WTC11 (cell line): ENCODE measurements at regions not wholly inside any gene's neighbourhood (a gene's known extent, or its start where the extent isn't known, plus 50 kb on each side); places are given as distances from the start of the nearest gene placed in this dataset.

Source experiments
- ATAC-seq: fragments of 200-7000 bp; cut with Tn5 transposase; 2 replicates; pipeline ENCODE4 v1.10.0; 2021; ENCODE audit warnings: mild to moderate bottlenecking, moderate library complexity
- CTCF ChIA-PET: fragments of 300-600 bp; sonication (Branson Sonifier 250); formaldehyde crosslinking; loops from one replicate; lab custom pipeline; 2021; ENCODE audit warnings: antibody characterized with exemption; lab: Charles Lee
- POLR2A ChIA-PET: fragments of 350-600 bp; sonication (Branson Sonifier 250); formaldehyde crosslinking; loops from one replicate; lab custom pipeline; 2021; ENCODE audit warnings: antibody characterized with exemption; lab: Charles Lee
- DNase-seq: peaks from one replicate; pipeline ENCODE4 v3.0.0; 2021; ENCODE audit warnings: low spot score
- H3K27ac Mint-ChIP-seq: 2 replicates; pipeline ENCODE4 v1.8.0; 2021; ENCODE audit warnings: mixed read lengths
- H3K27me3 Mint-ChIP-seq: 2 replicates; pipeline ENCODE4 v1.8.0; 2021; ENCODE audit warnings: low read depth, mild to moderate bottlenecking, moderate library complexity, mixed read lengths
- H3K36me3 Mint-ChIP-seq: 2 replicates; pipeline ENCODE4 v1.8.0; 2021; ENCODE audit warnings: mixed read lengths
- H3K4me1 Mint-ChIP-seq: 2 replicates; pipeline ENCODE4 v1.8.0; 2022; ENCODE audit warnings: mixed read lengths
- H3K4me3 Mint-ChIP-seq: 2 replicates; pipeline ENCODE4 v1.8.0; 2021; ENCODE audit warnings: mild to moderate bottlenecking, moderate library complexity, mixed read lengths
- H3K9me3 Mint-ChIP-seq: 2 replicates; pipeline ENCODE4 v1.8.0; 2021; ENCODE audit warnings: mixed read lengths
- ARID4B ChIP-seq: sonication (generic); formaldehyde crosslinking; IDR thresholded peaks from 2 replicates; pipeline ENCODE4 v1.8.0; 2023; ENCODE audit warnings: missing genetic modification reagents, mild to moderate bottlenecking, borderline replicate concordance
- ATF1 ChIP-seq: sonication (generic); formaldehyde crosslinking; IDR thresholded peaks from 2 replicates; pipeline ENCODE4 v1.8.1; 2023; ENCODE audit warnings: mild to moderate bottlenecking, moderate library complexity, missing genetic modification reagents
- ATF2 ChIP-seq: sonication (generic); formaldehyde crosslinking; IDR thresholded peaks from 2 replicates; pipeline ENCODE4 v1.8.1; 2022; ENCODE audit warnings: low read depth, missing genetic modification reagents, borderline replicate concordance
- ATF6 ChIP-seq: sonication (generic); formaldehyde crosslinking; IDR thresholded peaks from 2 replicates; pipeline ENCODE4 v1.8.1; 2023; ENCODE audit warnings: mild to moderate bottlenecking, missing genetic modification reagents
- CBFB ChIP-seq: sonication (generic); formaldehyde crosslinking; IDR thresholded peaks from 2 replicates; pipeline ENCODE4 v1.8.1; 2022; ENCODE audit warnings: mild to moderate bottlenecking, low read depth, missing genetic modification reagents
- E2F5 ChIP-seq: sonication (generic); formaldehyde crosslinking; IDR thresholded peaks from 2 replicates; pipeline ENCODE4 v1.8.1; 2022; ENCODE audit warnings: mild to moderate bottlenecking, moderate library complexity, missing genetic modification reagents
- ELF4 ChIP-seq: sonication (generic); formaldehyde crosslinking; IDR thresholded peaks from 2 replicates; pipeline ENCODE4 v1.8.1; 2022; ENCODE audit warnings: low read depth, mild to moderate bottlenecking, moderate library complexity, missing genetic modification reagents
- ETV6 ChIP-seq: sonication (generic); formaldehyde crosslinking; IDR thresholded peaks from 2 replicates; pipeline ENCODE4 v1.8.1; 2022; ENCODE audit warnings: mild to moderate bottlenecking, missing genetic modification reagents
- FOXK1 ChIP-seq: sonication (generic); formaldehyde crosslinking; IDR thresholded peaks from 2 replicates; pipeline ENCODE4 v1.8.0; 2022; ENCODE audit warnings: mild to moderate bottlenecking, moderate library complexity, missing genetic modification reagents
- JAZF1 ChIP-seq: fragments of 250-450 bp; sonication (Bioruptor Pico); IDR thresholded peaks from 2 replicates; pipeline ENCODE4 v1.9.0; 2021; ENCODE audit warnings: moderate library complexity, mild to moderate bottlenecking, inconsistent platforms
- KAT7 ChIP-seq: sonication (generic); formaldehyde crosslinking; IDR thresholded peaks from 2 replicates; pipeline ENCODE4 v1.8.1; 2023; ENCODE audit warnings: missing genetic modification reagents, mild to moderate bottlenecking, borderline replicate concordance
- MXD4 ChIP-seq: fragments of 250-450 bp; sonication (Bioruptor Pico); IDR thresholded peaks from 2 replicates; pipeline ENCODE4 v1.8.0; 2021; ENCODE audit warnings: mild to moderate bottlenecking, moderate library complexity, borderline replicate concordance
- NFYB ChIP-seq: sonication (generic); formaldehyde crosslinking; conservative IDR thresholded peaks from 2 replicates; pipeline ENCODE4 v1.8.0; 2022; ENCODE audit warnings: low read depth, missing genetic modification reagents
- PRRX2 ChIP-seq: fragments of 250-450 bp; sonication (Bioruptor Pico); IDR thresholded peaks from 2 replicates; pipeline ENCODE4 v1.8.0; 2021; ENCODE audit warnings: mild to moderate bottlenecking
- RELA ChIP-seq: sonication (generic); formaldehyde crosslinking; IDR thresholded peaks from 2 replicates; pipeline ENCODE4 v1.8.1; 2022; ENCODE audit warnings: missing genetic modification reagents, mild to moderate bottlenecking, borderline replicate concordance
- SOX15 ChIP-seq: fragments of 250-450 bp; sonication (Bioruptor Pico); IDR thresholded peaks from 2 replicates; pipeline ENCODE4 v1.9.0; 2021; ENCODE audit warnings: mild to moderate bottlenecking
- TCF7 ChIP-seq: sonication (generic); formaldehyde crosslinking; IDR thresholded peaks from 2 replicates; pipeline ENCODE4 v1.8.0; 2022; ENCODE audit warnings: mild to moderate bottlenecking, low read depth, missing genetic modification reagents, moderate library complexity
- USF1 ChIP-seq: sonication (generic); formaldehyde crosslinking; IDR thresholded peaks from 2 replicates; pipeline ENCODE4 v1.8.0; 2022; ENCODE audit warnings: mild to moderate bottlenecking, missing genetic modification reagents
- ZNF281 ChIP-seq: sonication (generic); formaldehyde crosslinking; IDR thresholded peaks from 2 replicates; pipeline ENCODE4 v1.8.0; 2023; ENCODE audit warnings: mild to moderate bottlenecking, missing genetic modification reagents
- ZNF671 ChIP-seq: fragments of 250-450 bp; sonication (Bioruptor Pico); IDR thresholded peaks from 2 replicates; pipeline ENCODE4 v1.8.0; 2021; ENCODE audit warnings: mild to moderate bottlenecking

- TF ChIP-seq ATF2 (no peak), ELF4 (CRISPR knock-in tag) (no peak), ATF6 (CRISPR knock-in tag) (no peak)
These were observed 243.1 kb upstream of the PWP1 start (continued) for GRCh38 chr12:107442326-107442987.

GRCh38 chr12:107443320-107444090 is 242.1 kb upstream of the PWP1 start:
- CTCF ChIA-PET, result no interaction called here

GRCh38 chr12:107444771-107445170 is 240.8 kb upstream of the PWP1 start:
- H3K4me3 Mint-ChIP-seq, result no peak overlapping the region
- H3K36me3 Mint-ChIP-seq, result no peaks in the 10 kb centered on the region
- no peak for DNase-seq
- H3K9me3 Mint-ChIP-seq, result no peaks in the 10 kb centered on the region
- CTCF ChIA-PET, result interaction anchor here (0.8 to 2.0 kb wide), 2 partner anchors 162 to 313 kb away, joined by 3 to 5 read pairs; no protein-coding TSS in a partner anchor
- H3K4me1 Mint-ChIP-seq, result peaks cover 8% of the 10 kb centered on the region
- POLR2A ChIA-PET, result no interaction called here
- no peak overlapping the region for H3K27ac Mint-ChIP-seq
- no peaks in the 10 kb centered on the region; the same call in 1 of the 2 replicates for H3K27me3 Mint-ChIP-seq
- ATAC-seq, result no peak
- no peak for TF ChIP-seq ZNF671 (CRISPR knock-in tag)
- TF ChIP-seq PRRX2 (CRISPR knock-in tag), result no peak
- TF ChIP-seq ATF1, result no peak
- TF ChIP-seq ETV6, result no peak
- TF ChIP-seq JAZF1 (CRISPR knock-in tag), result no peak
- TF ChIP-seq SOX15, result no peak
- no peak for TF ChIP-seq ZNF281 (CRISPR knock-in tag)
- TF ChIP-seq NFYB (CRISPR knock-in tag), result no peak
- TF ChIP-seq RELA, result no peak
- TF ChIP-seq KAT7, result no peak
- TF ChIP-seq USF1 (CRISPR knock-in tag), result no peak
- TF ChIP-seq MXD4 (CRISPR knock-in tag), result no peak
- no peak for TF ChIP-seq ARID4B (CRISPR knock-in tag)

More at GRCh38 chr12:107443320-107444090, 242.1 kb upstream of the PWP1 start:
- Mint-ChIP-seq H3K4me3 (no peak overlapping the region), H3K4me1 (peaks cover 19% of the 10 kb centered on the region), H3K36me3 (no peaks in the 10 kb centered on the region), H3K27ac (no peak overlapping the region), H3K9me3 (no peaks in the 10 kb centered on the region), H3K27me3 (no peaks in the 10 kb centered on the region; the same call in 1 of the 2 replicates)
- no peak for ATAC-seq
- DNase-seq, result no peak
- TF ChIP-seq FOXK1 (CRISPR knock-in tag) (no peak), SOX15 (no peak), TCF7 (CRISPR knock-in tag) (no peak), E2F5 (CRISPR knock-in tag) (no peak), CBFB (CRISPR knock-in tag) (no peak)
- POLR2A ChIA-PET, result no interaction called here
